Immature natural killer cell (primary cell): ENCODE measurements at regions not wholly inside any gene's neighbourhood (a gene's known extent, or its start where the extent isn't known, plus 50 kb on each side); places are given as distances from the start of the nearest gene placed in this dataset.
"Not testable (repeated sequence)": the region's sequence is repeated elsewhere in the genome, so short reads cannot be mapped to it uniquely, and the experiment has no call there.

Experiments used
- DNase-seq, 3 donors: peaks; one replicate each; pipeline ENCODE4 v3.0.0; 2022; ENCODE audit warnings: mixed read lengths in 1 of 3
- H3K27ac Mint-ChIP-seq, 6 donors: one replicate each; pipeline ENCODE4 v1.8.0; 2020; ENCODE audit warnings: mixed read lengths in 6 of 6, mild to moderate bottlenecking in 5 of 6, inconsistent platforms in 4 of 6, moderate library complexity in 3 of 6
- H3K27me3 Mint-ChIP-seq, 3 donors: one replicate each; pipeline ENCODE4 v1.8.0; 2020 to 2021; ENCODE audit warnings: low read depth in 3 of 3, mild to moderate bottlenecking in 3 of 3, mixed read lengths in 3 of 3, moderate library complexity in 3 of 3, inconsistent platforms in 1 of 3
- H3K36me3 Mint-ChIP-seq, 3 donors: one replicate each; pipeline ENCODE4 v1.8.0; 2020; ENCODE audit warnings: mixed read lengths in 3 of 3, inconsistent platforms in 2 of 3, mild to moderate bottlenecking in 2 of 3
- H3K4me1 Mint-ChIP-seq, 2 donors: one replicate each; pipeline ENCODE4 v1.8.0; 2020; ENCODE audit warnings: inconsistent platforms in 2 of 2, mild to moderate bottlenecking in 2 of 2, mixed read lengths in 2 of 2, moderate library complexity in 1 of 2
- H3K4me3 Mint-ChIP-seq, 5 donors: one replicate each; pipeline ENCODE4 v1.8.0; 2020; ENCODE audit warnings: mild to moderate bottlenecking in 5 of 5, mixed read lengths in 5 of 5, inconsistent platforms in 3 of 5, moderate library complexity in 3 of 5
- H3K9me3 Mint-ChIP-seq, 6 donors: one replicate each; pipeline ENCODE4 v1.8.0; 2020; ENCODE audit warnings: mild to moderate bottlenecking in 6 of 6, mixed read lengths in 6 of 6, inconsistent platforms in 4 of 6, moderate library complexity in 3 of 6

GRCh38 chr7:138328215-138328614, 131.8 kb upstream of the TRIM24 start:
- no peak overlapping the region for H3K27ac Mint-ChIP-seq
- no peak overlapping the region for H3K4me3 Mint-ChIP-seq
- no peaks in the 10 kb centered on the region for H3K4me1 Mint-ChIP-seq
- no peaks in the 10 kb centered on the region for H3K36me3 Mint-ChIP-seq
- no peak for DNase-seq
- peaks cover 0 to 2% (median 0%) of the 10 kb centered on the region in 3 donors for H3K27me3 Mint-ChIP-seq
- H3K9me3 Mint-ChIP-seq = peaks cover 15 to 30% (median 18%) of the 10 kb centered on the region in 6 donors

GRCh38 chr7:138332850-138333249, 127.2 kb upstream of the TRIM24 start:
- H3K36me3 Mint-ChIP-seq, H3K4me3 Mint-ChIP-seq, H3K27ac Mint-ChIP-seq, H3K4me1 Mint-ChIP-seq, DNase-seq, H3K27me3 Mint-ChIP-seq: not testable (repeated sequence)
- H3K9me3 Mint-ChIP-seq = peaks cover 15 to 34% (median 27%) of the 10 kb centered on the region in 6 donors

GRCh38 chr7:138338361-138338760, 121.7 kb upstream of the TRIM24 start:
- no peaks in the 10 kb centered on the region for H3K4me1 Mint-ChIP-seq
- H3K27ac Mint-ChIP-seq = no peak overlapping the region
- H3K27me3 Mint-ChIP-seq = peaks cover 2 to 5% (median 4%) of the 10 kb centered on the region in 3 donors
- no peak overlapping the region for H3K4me3 Mint-ChIP-seq
- DNase-seq = no peak
- H3K36me3 Mint-ChIP-seq = peaks cover 0 to 9% (median 8%) of the 10 kb centered on the region in 3 donors
- peaks cover 9 to 62% (median 32%) of the 10 kb centered on the region in 6 donors for H3K9me3 Mint-ChIP-seq

GRCh38 chr7:138339229-138339628, 120.8 kb upstream of the TRIM24 start:
- peaks cover 9 to 66% (median 32%) of the 10 kb centered on the region in 6 donors for H3K9me3 Mint-ChIP-seq
- not testable (repeated sequence) for H3K4me3 Mint-ChIP-seq, DNase-seq, H3K27me3 Mint-ChIP-seq, H3K36me3 Mint-ChIP-seq, H3K27ac Mint-ChIP-seq, H3K4me1 Mint-ChIP-seq

- Mint-ChIP-seq H3K9me3 (peaks cover 9 to 78% (median 27%) of the 10 kb centered on the region in 6 donors), H3K27me3 (peaks cover 0 to 3% (median 0%) of the 10 kb centered on the region in 3 donors), H3K27ac (no peak overlapping the region), H3K4me1 (no peaks in the 10 kb centered on the region), H3K4me3 (no peak overlapping the region), H3K36me3 (peaks cover 0 to 9% (median 8%) of the 10 kb centered on the region in 3 donors)
- DNase-seq = no peak
Observed at GRCh38 chr7:138342990-138343389, 117.1 kb upstream of the TRIM24 start.

- Mint-ChIP-seq H3K4me1 (no peaks in the 10 kb centered on the region), H3K27ac (no peak overlapping the region), H3K4me3 (no peak overlapping the region), H3K27me3 (no peaks in the 10 kb centered on the region), H3K9me3 (peaks cover 11 to 64% (median 18%) of the 10 kb centered on the region in 6 donors), H3K36me3 (no peaks in the 10 kb centered on the region)
- no peak for DNase-seq
Observed at GRCh38 chr7:138345567-138345966, 114.5 kb upstream of the TRIM24 start.

GRCh38 chr7:138346975-138347374, 113.1 kb upstream of the TRIM24 start:
- Mint-ChIP-seq H3K9me3 (peaks cover 9 to 60% (median 18%) of the 10 kb centered on the region in 6 donors), H3K27ac (no peak overlapping the region), H3K4me1 (no peaks in the 10 kb centered on the region), H3K36me3 (no peaks in the 10 kb centered on the region), H3K27me3 (no peaks in the 10 kb centered on the region), H3K4me3 (no peak overlapping the region)
- DNase-seq = no peak

GRCh38 chr7:138349841-138350700, 110.0 kb upstream of the TRIM24 start:
- Mint-ChIP-seq H3K4me3 (no peak overlapping the region), H3K27ac (no peak overlapping the region), H3K4me1 (no peaks in the 10 kb centered on the region), H3K36me3 (no peaks in the 10 kb centered on the region), H3K9me3 (peaks cover 9 to 38% (median 14%) of the 10 kb centered on the region in 6 donors), H3K27me3 (peaks cover 0 to 1% (median 0%) of the 10 kb centered on the region in 3 donors)
- no peak for DNase-seq

- no peak for DNase-seq
- peaks cover 0 to 1% (median 0%) of the 10 kb centered on the region in 3 donors for H3K27me3 Mint-ChIP-seq
- H3K4me3 Mint-ChIP-seq = no peak overlapping the region
- H3K36me3 Mint-ChIP-seq = no peaks in the 10 kb centered on the region
- peaks cover 6 to 35% (median 13%) of the 10 kb centered on the region in 6 donors for H3K9me3 Mint-ChIP-seq
- H3K4me1 Mint-ChIP-seq = no peaks in the 10 kb centered on the region
- no peak overlapping the region for H3K27ac Mint-ChIP-seq
Observed at GRCh38 chr7:138350701-138351357, 109.2 kb upstream of the TRIM24 start.

- H3K9me3 Mint-ChIP-seq = peaks cover 1 to 21% (median 7%) of the 10 kb centered on the region in 6 donors
- no peak overlapping the region for H3K4me3 Mint-ChIP-seq
- no peaks in the 10 kb centered on the region for H3K36me3 Mint-ChIP-seq
- H3K4me1 Mint-ChIP-seq = no peaks in the 10 kb centered on the region
- H3K27me3 Mint-ChIP-seq = peaks cover 0 to 1% (median 0%) of the 10 kb centered on the region in 3 donors
- no peak for DNase-seq
- no peak overlapping the region for H3K27ac Mint-ChIP-seq
Observed at GRCh38 chr7:138352570-138353461, 107.2 kb upstream of the TRIM24 start.

GRCh38 chr7:138354066-138354465, 106.0 kb upstream of the TRIM24 start:
- Mint-ChIP-seq H3K9me3 (peaks cover 0 to 22% (median 8%) of the 10 kb centered on the region in 6 donors), H3K27me3 (peaks cover 0 to 1% (median 0%) of the 10 kb centered on the region in 3 donors), H3K27ac (no peak overlapping the region), H3K4me3 (no peak overlapping the region), H3K36me3 (no peaks in the 10 kb centered on the region), H3K4me1 (no peaks in the 10 kb centered on the region)
- DNase-seq = no peak

- Mint-ChIP-seq H3K27ac (no peak overlapping the region), H3K36me3 (no peaks in the 10 kb centered on the region), H3K9me3 (peaks cover 0 to 17% (median 6%) of the 10 kb centered on the region in 6 donors), H3K4me3 (no peak overlapping the region), H3K27me3 (peaks cover 0 to 4% (median 0%) of the 10 kb centered on the region in 3 donors), H3K4me1 (no peaks in the 10 kb centered on the region)
- DNase-seq = no peak
Observed at GRCh38 chr7:138355254-138355653, 104.8 kb upstream of the TRIM24 start.

- Mint-ChIP-seq H3K4me1 (no peaks in the 10 kb centered on the region), H3K9me3 (peaks cover 0 to 19% (median 2%) of the 10 kb centered on the region in 6 donors), H3K36me3 (no peaks in the 10 kb centered on the region), H3K27me3 (peaks cover 0 to 5% (median 0%) of the 10 kb centered on the region in 3 donors), H3K27ac (no peak overlapping the region), H3K4me3 (no peak overlapping the region)
- DNase-seq = no peak
Observed at GRCh38 chr7:138358850-138359341, 101.2 kb upstream of the TRIM24 start.
